Jurkat, Clone E6-1 (cell line): ENCODE measurements at regions not wholly inside any gene's neighbourhood (a gene's known extent, or its start where the extent isn't known, plus 50 kb on each side); places are given as distances from the start of the nearest gene placed in this dataset.

Experiments used
- DNase-seq: peaks from one replicate; pipeline ENCODE4 v3.0.0-alpha.2; 2011; ENCODE audit warnings: low read depth, low spot score
- H3K4me3 ChIP-seq: 2 replicates; pipeline ENCODE4 v1.5.1; 2011; ENCODE audit warnings: mild to moderate bottlenecking, low read length, control low read depth, moderate library complexity

DNA sequence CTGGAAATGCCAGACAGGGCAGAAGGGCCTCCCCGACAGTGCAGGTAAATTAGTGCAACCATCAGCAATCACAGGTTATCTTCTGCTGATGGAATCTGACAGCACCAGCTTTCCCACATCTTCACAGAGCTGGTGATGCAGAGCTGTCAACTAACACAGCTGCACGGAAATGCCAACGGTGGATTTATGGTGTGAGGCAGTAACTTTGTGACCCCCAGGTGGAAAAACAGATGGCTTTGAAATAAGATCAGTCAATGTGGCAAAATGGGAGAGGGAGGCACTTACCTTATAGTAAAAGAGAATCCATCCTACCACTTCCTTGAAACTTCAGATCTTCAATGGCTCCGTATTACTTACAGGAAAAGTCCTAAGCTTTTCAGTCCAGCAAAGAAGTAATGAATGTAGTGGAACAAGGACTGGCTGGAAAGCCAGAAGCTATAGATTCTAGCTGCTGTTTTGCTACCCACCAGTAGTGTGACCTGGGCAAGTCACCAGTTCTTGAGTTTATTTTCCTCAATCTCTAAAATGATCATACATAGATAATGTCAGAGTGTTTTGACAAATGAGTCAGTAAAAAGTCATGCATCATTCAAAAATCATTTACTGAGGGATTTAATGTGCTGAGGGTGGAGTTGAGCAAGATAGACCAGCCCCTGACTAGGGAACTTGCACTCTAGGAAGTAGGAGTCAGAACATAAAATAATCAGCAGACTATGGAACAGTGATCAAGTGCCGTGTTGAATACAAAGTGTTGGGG lies 245.7 kb upstream of the JUN start:
- DNase-seq: peak; percentile 92
- no peak overlapping the region for H3K4me3 ChIP-seq

DNA sequence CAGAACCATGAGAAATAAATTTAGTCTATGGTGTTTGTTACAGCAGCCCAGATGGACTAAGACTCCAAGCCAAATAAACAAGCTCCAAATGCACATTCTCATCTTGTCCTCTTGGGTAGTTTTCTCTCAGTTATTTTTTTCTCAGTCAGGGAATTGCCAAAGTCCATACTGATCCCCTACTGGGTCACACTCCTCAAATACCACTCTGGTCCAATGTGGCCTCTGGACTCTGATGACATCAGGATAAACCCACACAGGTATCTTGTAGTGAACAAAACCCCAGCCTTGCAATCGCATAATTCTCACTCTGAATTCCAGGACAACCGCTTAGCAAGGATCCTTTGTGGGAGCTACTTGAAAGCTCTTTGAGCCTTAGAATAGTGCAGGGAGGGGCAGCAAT lies 248.4 kb upstream of the JUN start:
- DNase-seq: no peak
- H3K4me3 ChIP-seq: no peak overlapping the region

GRCh38 chr1:59033761-59034160 lies 249.9 kb upstream of the JUN start:
- no peak overlapping the region for H3K4me3 ChIP-seq
- no peak for DNase-seq

DNA sequence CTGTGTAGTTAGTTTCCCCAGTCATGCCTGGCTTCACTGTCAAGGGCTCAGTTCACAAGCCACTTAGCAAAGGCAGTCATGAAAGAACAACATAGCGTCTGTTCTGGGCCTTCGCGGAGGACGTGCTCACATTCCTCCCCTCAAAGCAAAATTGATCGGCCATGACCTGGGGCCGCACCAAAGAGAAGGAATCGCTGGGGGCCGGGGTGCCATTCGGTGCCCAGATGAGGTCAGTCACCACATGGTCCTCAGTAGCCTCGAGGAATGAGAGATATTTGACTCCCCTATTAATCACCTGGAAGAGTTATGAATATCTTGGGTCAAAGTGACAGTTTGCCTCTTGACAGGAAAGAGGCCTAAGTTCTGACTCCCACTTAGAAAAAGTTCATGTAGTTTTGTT lies 251.1 kb upstream of the JUN start:
- no peak overlapping the region for H3K4me3 ChIP-seq
- no peak for DNase-seq

DNA sequence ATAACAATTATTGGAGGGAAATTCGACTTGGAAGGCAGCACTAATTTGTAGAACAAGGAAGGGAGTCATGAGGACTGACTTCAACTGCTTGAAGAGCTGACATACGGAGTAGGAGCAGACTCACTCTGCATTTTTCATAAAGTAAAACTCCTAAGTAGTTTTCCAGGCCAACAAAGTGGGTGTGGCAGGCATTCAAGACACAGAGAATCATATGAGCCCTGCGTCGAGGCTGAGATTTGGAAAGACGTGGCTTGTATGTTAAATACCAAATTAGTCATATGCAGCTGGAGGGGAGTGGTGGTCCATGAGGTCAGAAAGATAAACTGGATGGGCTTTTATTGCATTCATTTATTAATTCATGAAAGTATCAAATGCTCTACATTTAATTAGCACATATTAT lies 255.7 kb upstream of the JUN start:
- H3K4me3 ChIP-seq: no peak overlapping the region
- DNase-seq: no peak

GRCh38 chr1:59040486-59040885 lies 256.4 kb upstream of the FGGY start:
- no peak for DNase-seq
- H3K4me3 ChIP-seq: no peak overlapping the region

DNA sequence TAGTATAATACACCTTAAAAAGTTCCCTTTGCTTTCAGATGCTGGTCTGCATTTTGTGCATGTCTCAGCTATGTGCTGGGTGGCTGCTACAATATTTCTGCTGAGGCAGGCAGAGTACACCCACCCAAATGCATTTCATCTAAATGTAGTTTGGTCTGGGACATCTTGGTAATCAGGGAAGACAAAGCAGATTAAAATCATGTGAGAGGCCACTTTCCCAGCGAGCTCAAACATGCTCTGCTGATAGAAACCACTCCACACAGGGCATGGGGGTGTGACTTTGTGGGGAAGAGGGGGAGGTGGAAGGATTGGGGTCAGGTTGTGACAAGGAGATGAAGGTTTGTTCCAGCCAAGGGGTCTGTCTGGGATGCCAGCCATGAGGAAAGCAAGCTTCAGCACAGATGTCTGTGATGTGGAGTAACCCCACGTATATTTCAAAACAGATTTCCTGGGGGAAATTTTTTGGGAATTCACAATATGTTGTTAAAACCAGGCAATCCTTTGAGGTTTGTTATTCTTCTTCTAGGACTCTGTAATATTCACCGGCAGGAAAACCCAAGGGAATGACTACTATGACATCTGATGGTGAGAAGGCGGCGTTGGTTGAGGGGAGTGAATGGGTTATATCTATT lies 255.1 kb upstream of the FGGY start:
- H3K4me3 ChIP-seq: no peak overlapping the region
- DNase-seq: no peak

- DNase-seq: no peak
- no peak overlapping the region for H3K4me3 ChIP-seq
These were observed 253.1 kb upstream of the FGGY start for GRCh38 chr1:59043796-59044195.

- peak; percentile 84 for DNase-seq
- H3K4me3 ChIP-seq: no peak overlapping the region
These were observed 252.3 kb upstream of the FGGY start for GRCh38 chr1:59044535-59045121.

DNA sequence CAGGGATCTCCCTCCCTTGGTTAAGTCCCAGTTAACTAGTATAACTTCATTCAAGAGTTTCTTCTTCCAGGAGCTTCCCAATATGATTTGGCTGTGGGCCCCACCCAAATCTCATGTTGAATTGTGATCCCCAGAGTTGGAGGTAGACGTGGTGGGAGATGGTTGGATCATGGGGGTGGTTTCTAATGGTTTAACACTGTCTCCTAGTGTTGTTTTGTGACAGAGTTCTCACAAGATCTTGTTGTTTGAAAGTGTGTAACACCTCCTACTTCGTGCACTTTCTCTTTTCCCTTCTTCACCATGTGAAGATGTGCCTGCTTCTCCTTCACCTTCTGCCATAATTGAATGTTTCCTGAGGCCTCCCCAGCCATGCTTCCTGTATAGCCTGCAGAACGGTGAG lies 251.8 kb upstream of the FGGY start:
- no peak overlapping the region for H3K4me3 ChIP-seq
- no peak for DNase-seq

GRCh38 chr1:59045636-59046035 lies 251.3 kb upstream of the FGGY start:
- DNase-seq: no peak
- no peak overlapping the region for H3K4me3 ChIP-seq

- DNase-seq: no peak
- H3K4me3 ChIP-seq: no peak overlapping the region
These were observed 250.8 kb upstream of the FGGY start for GRCh38 chr1:59046134-59046533.

- no peak overlapping the region for H3K4me3 ChIP-seq
- DNase-seq: peak; percentile 58
These were observed 250.2 kb upstream of the FGGY start for GRCh38 chr1:59046730-59047157.

DNA sequence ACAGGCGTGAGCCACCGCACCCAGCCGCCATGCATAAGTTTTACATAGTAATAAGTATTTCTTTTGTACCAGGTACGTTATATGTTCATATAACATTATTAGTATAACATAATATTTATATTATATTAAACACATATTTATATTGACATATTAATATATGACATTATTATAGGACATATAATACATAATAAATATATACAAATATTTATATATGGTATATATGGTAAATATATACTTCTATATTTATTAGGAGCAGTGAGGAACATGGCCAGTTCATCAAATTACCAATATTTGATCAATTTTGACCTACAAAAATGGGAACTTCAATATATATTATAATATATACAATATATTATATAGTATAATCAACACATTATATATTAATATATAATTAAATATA lies 245.9 kb upstream of the FGGY start:
- no peak overlapping the region for H3K4me3 ChIP-seq

GRCh38 chr1:59052166-59052590 lies 244.7 kb upstream of the FGGY start:
- H3K4me3 ChIP-seq: no peak overlapping the region
- no peak for DNase-seq

More for the DNA sequence above, 245.9 kb upstream of the FGGY start:
- DNase-seq: no peak

- DNase-seq: no peak
These were observed 242.7 kb upstream of the FGGY start for GRCh38 chr1:59054172-59054571.

DNA sequence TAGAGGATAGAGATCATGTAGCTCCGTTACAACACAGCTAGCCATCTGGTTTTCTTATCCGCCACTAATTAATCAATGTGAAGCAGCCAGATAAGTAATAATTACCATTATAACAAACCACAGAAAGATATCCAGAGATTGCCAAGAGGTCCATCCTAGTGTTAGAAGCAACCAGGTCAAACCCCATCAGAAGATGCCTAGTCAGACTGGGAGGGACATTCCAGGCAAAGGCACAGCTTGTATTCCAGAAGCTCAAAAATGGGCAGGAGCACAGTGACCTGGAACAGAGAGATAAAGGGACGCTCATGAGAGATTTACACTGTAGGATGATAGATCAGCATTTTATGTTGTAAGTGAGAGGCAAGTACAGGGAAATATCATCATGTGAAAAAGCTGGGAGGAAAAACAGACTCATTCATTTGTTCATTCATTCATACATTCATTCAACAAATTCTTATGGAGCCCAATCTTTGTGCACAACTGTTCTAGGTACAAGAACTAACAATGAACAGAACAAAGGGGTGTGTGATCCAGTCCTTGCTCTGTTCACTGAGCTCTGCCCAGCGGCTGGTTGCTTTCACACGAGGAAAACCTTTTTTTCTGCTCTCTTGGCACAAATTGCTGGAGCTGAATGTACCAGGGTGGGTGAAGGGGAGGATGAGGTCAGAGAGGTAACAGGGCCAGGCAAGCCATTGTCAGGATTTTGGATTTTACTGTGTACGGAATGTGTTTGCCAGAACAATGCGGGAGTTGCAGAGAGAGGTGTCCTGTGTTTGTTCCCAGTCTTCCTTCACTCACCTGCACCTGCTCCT lies 240.8 kb upstream of the FGGY start:
- H3K4me3 ChIP-seq: no peak overlapping the region
- DNase-seq: no peak

More at GRCh38 chr1:59054172-59054571, 242.7 kb upstream of the FGGY start:
- H3K4me3 ChIP-seq: no peak overlapping the region

- no peak for DNase-seq
- H3K4me3 ChIP-seq: no peak overlapping the region
These were observed 239.6 kb upstream of the FGGY start for GRCh38 chr1:59057211-59057694.

DNA sequence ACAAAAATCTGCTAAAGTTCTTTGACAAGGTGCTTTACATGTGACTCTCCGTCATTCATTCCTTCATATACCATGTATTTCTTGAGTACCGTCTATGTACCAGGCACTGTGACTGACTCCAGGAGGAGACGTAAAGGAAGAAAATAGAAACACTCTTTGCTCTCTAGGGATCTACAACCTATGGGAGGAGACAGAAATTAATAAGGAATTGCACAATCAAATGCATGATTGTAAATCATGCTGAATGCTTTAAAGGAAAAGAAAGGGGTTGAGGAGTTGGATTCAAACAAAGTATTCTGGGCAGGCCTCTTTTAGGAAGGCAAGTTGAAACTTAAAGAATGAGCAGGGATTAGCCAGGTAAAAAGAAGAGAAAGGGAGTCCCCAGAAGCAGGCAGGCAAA lies 239.1 kb upstream of the FGGY start:
- no peak overlapping the region for H3K4me3 ChIP-seq
- DNase-seq: no peak
